OCI-LY3 (cell line): ENCODE measurements at regions not wholly inside any gene's neighbourhood (a gene's known extent, or its start where the extent isn't known, plus 50 kb on each side); places are given as distances from the start of the nearest gene placed in this dataset.

Experiments
- H2AFZ ChIP-seq: fragments of 200-600, 300-600 bp; shearing (Covaris generic); 2 replicates; pipeline ENCODE4 v1.6.0; 2014; ENCODE audit warnings: antibody characterized with exemption, low read depth, low read length
- H3K27ac ChIP-seq: fragments of 200-600, 300-600 bp; sonication (generic); 2 replicates; pipeline ENCODE4 v1.5.1; 2014; ENCODE audit warnings: mild to moderate bottlenecking, low read length, moderate library complexity, mixed read lengths
- H3K27me3 ChIP-seq: fragments of 200-600, 300-600 bp; sonication (generic); 2 replicates; pipeline ENCODE4 v1.6.1; 2014; ENCODE audit warnings: low read depth, low read length, mixed read lengths
- H3K36me3 ChIP-seq: fragments of 200-600, 300-600 bp; sonication (generic); replicated peaks from 2 replicates; pipeline ENCODE3; 2014; ENCODE audit warnings: low read depth, low read length, mixed read lengths
- H3K4me1 ChIP-seq: fragments of 300-600, 200-600 bp; sonication (generic); 2 replicates; pipeline ENCODE4 v1.6.1; 2014; ENCODE audit warnings: low read length, mixed read lengths
- H3K4me2 ChIP-seq: fragments of 200-600, 300-600 bp; sonication (generic); 2 replicates; pipeline ENCODE4 v1.6.1; 2014; ENCODE audit warnings: low read length, mixed read lengths
- H3K4me3 ChIP-seq: fragments of 300-600, 200-600 bp; sonication (generic); 2 replicates; pipeline ENCODE4 v1.5.1; 2014; ENCODE audit warnings: antibody characterized with exemption, mild to moderate bottlenecking, low read length, moderate library complexity
- H3K79me2 ChIP-seq: fragments of 300-600, 200-600 bp; shearing (Covaris generic); 2 replicates; pipeline ENCODE4 v1.6.1; 2014; ENCODE audit warnings: mild to moderate bottlenecking, low read length, mixed read lengths
- H3K9ac ChIP-seq: fragments of 300-600, 200-600 bp; shearing (Covaris generic); 2 replicates; pipeline ENCODE4 v1.6.0; 2014; ENCODE audit warnings: mild to moderate bottlenecking, low read length, moderate library complexity
- H3K9me3 ChIP-seq: fragments of 200-600, 300-600 bp; shearing (Covaris generic); 2 replicates; pipeline ENCODE4 v1.6.1; 2014; ENCODE audit warnings: low read length, mixed read lengths; ENCODE audit not compliant: insufficient read depth
- H4K20me1 ChIP-seq: fragments of 200-600, 300-600 bp; sonication (generic); 2 replicates; pipeline ENCODE4 v1.6.1; 2016; ENCODE audit warnings: low read length, mixed read lengths; ENCODE audit not compliant: insufficient read depth
- CTCF ChIP-seq: fragments of 200-600, 300-600 bp; sonication (generic); IDR thresholded peaks from 2 replicates; pipeline ENCODE4 v1.5.1; 2014; ENCODE audit warnings: antibody characterized with exemption, low read length, low read depth
- EZH2phosphoT487 ChIP-seq: fragments of 200-600 bp; shearing (Covaris generic); IDR thresholded peaks from 2 replicates; pipeline ENCODE4 v1.6.1; 2018; ENCODE audit warnings: antibody characterized with exemption, mixed run types, low read depth

GRCh38 chr12:74732164-74732784, 194.6 kb downstream of the ATXN7L3B start:
- TF ChIP-seq EZH2phosphoT487: no peak
- no peak for TF ChIP-seq CTCF
- Histone ChIP-seq H3K4me1 (no peaks in the 10 kb centered on the region), H2AFZ (no peak overlapping the region), H4K20me1 (no peaks in the 10 kb centered on the region), H3K79me2 (no peaks in the 10 kb centered on the region), H3K4me2 (no peak overlapping the region), H3K9ac (no peak overlapping the region), H3K27ac (no peak overlapping the region), H3K9me3 (no peaks in the 10 kb centered on the region), H3K36me3 (no peaks in the 10 kb centered on the region), H3K27me3 (no peaks in the 10 kb centered on the region), H3K4me3 (no peak overlapping the region)

- Histone ChIP-seq H4K20me1 (no peaks in the 10 kb centered on the region), H3K36me3 (no peaks in the 10 kb centered on the region), H3K79me2 (no peaks in the 10 kb centered on the region), H3K9ac (no peak overlapping the region), H3K27me3 (no peaks in the 10 kb centered on the region), H3K4me2 (no peak overlapping the region), H2AFZ (no peak overlapping the region), H3K4me1 (no peaks in the 10 kb centered on the region), H3K27ac (no peak overlapping the region), H3K4me3 (no peak overlapping the region), H3K9me3 (no peaks in the 10 kb centered on the region)
- TF ChIP-seq CTCF (no peak), EZH2phosphoT487 (no peak)
Measured at GRCh38 chr12:74732826-74733225, 195.2 kb downstream of the ATXN7L3B start.

GRCh38 chr12:74741112-74741511, 203.5 kb downstream of the ATXN7L3B start:
- H3K27me3 ChIP-seq: no peaks in the 10 kb centered on the region
- no peaks in the 10 kb centered on the region for H4K20me1 ChIP-seq
- no peaks in the 10 kb centered on the region for H3K9me3 ChIP-seq
- H3K4me3 ChIP-seq: no peak overlapping the region
- no peaks in the 10 kb centered on the region for H3K79me2 ChIP-seq
- H2AFZ ChIP-seq: no peak overlapping the region
- no peak overlapping the region for H3K27ac ChIP-seq
- no peak for TF ChIP-seq CTCF
- TF ChIP-seq EZH2phosphoT487: no peak
- H3K4me1 ChIP-seq: no peaks in the 10 kb centered on the region
- H3K36me3 ChIP-seq: no peaks in the 10 kb centered on the region
- no peak overlapping the region for H3K9ac ChIP-seq
- no peak overlapping the region for H3K4me2 ChIP-seq

GRCh38 chr12:74747305-74747704, 209.7 kb downstream of the ATXN7L3B start:
- Histone ChIP-seq H3K27me3 (no peaks in the 10 kb centered on the region), H2AFZ (no peak overlapping the region), H3K4me2 (no peak overlapping the region), H3K36me3 (no peaks in the 10 kb centered on the region), H4K20me1 (no peaks in the 10 kb centered on the region), H3K4me1 (no peaks in the 10 kb centered on the region), H3K9ac (no peak overlapping the region), H3K79me2 (no peaks in the 10 kb centered on the region), H3K4me3 (no peak overlapping the region), H3K9me3 (no peaks in the 10 kb centered on the region), H3K27ac (no peak overlapping the region)
- peak; percentile 37; the same call in 1 of the 2 replicates for TF ChIP-seq CTCF
- TF ChIP-seq EZH2phosphoT487: no peak
